Tibial nerve (tissue), 4 donors: ENCODE measurements at regions not wholly inside any gene's neighbourhood (a gene's known extent, or its start where the extent isn't known, plus 50 kb on each side); places are given as distances from the start of the nearest gene placed in this dataset.

Source experiments
- DNase-seq, 2 donors: peaks; one replicate each; pipeline ENCODE4 v3.0.0-alpha.2; 2019; ENCODE audit warnings: low spot score in 2 of 2
- H3K27ac ChIP-seq, 4 donors: fragments of 200-600 bp; sonication (generic) in 3 of 4; one replicate each; pipeline ENCODE4 v1.5.1; 2017 to 2019; ENCODE audit warnings: mild to moderate bottlenecking in 1 of 4
- H3K27me3 ChIP-seq, 2 donors: fragments of 200-600 bp; sonication (generic) in 1 of 2; one replicate each; pipeline versions ENCODE4 v1.5.1 to v1.6.0; 2017 to 2019
- H3K36me3 ChIP-seq, 3 donors: fragments of 200-600 bp; sonication (generic); one replicate each; pipeline ENCODE4 v1.5.1; 2018 to 2019
- H3K4me1 ChIP-seq, 4 donors: fragments of 200-600 bp; sonication (generic) in 3 of 4; one replicate each; pipeline ENCODE4 v1.5.1; 2017 to 2019
- H3K4me3 ChIP-seq, 4 donors: fragments of 200-600 bp; sonication (generic) in 3 of 4; one replicate each; pipeline ENCODE4 v1.5.1; 2017 to 2019; ENCODE audit warnings: mild to moderate bottlenecking in 1 of 4, moderate library complexity in 1 of 4
- H3K9me3 ChIP-seq, 4 donors: fragments of 200-600 bp; sonication (generic) in 3 of 4; one replicate each; pipeline ENCODE4 v1.5.1; 2017 to 2019
- EP300 ChIP-seq, 2 donors: sonication (generic); formaldehyde crosslinking; IDR thresholded peaks; one replicate each; pipeline ENCODE4 v1.6.1; 2017; ENCODE audit warnings: antibody characterized with exemption in 2 of 2, mild to moderate bottlenecking in 1 of 2
- POLR2A ChIP-seq, 2 donors: fragments of 450-650 bp; IDR thresholded peaks; one replicate each; pipeline ENCODE4 v1.6.1; 2017; ENCODE audit warnings: antibody characterized with exemption in 2 of 2, mild to moderate bottlenecking in 2 of 2, moderate library complexity in 2 of 2
- WGBS, 2 donors: methylation state at CpG; one replicate each; pipeline ENCODE4 v1.1.5; 2018; 5-methylcytosine and 5-hydroxymethylcytosine counted together
- TF ChIP-seq, protein P1 (sequence below), 5 experiments: fragments of 200-600 bp in 3 of 5; fragments of 450-650 bp in 2 of 5; sonication (generic) in 3 of 5; IDR thresholded peaks; one replicate each; pipeline ENCODE4 v1.5.1; 2016 to 2019; ENCODE audit warnings: antibody characterized with exemption in 5 of 5, mild to moderate bottlenecking in 3 of 5, moderate library complexity in 2 of 5

DNA sequence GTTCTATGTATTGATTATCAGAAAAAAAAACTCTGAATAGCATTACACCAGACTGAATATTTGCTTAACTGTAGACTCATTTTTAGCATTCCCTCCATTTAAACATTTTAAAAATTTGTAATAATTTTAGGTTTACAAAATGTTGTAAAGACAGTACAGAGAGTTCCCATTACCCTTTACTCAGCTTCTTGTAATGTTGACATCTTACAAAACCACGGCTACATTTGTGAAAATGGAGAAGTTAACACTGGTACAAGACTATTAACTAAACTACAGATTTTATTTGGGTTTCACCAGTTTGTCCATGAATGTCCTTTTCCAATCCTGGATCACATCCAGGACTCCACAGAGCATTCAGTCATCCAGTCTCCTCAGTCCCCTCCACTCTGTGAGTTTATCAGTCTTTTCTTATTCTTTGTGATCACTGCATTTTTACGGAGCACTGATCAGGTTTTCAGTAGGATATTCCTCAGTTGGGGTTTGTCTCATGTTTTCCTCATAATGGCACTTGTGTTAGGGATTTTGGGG is 130.0 kb upstream of the EEPD1 start:
- no peaks in the 10 kb centered on the region for H3K27me3 ChIP-seq
- no peak overlapping the region for H3K4me3 ChIP-seq
- no peaks in the 10 kb centered on the region for H3K36me3 ChIP-seq
- peaks cover 0 to 6% (median 0%) of the 10 kb centered on the region in 4 donors for H3K4me1 ChIP-seq
- H3K27ac ChIP-seq: no peak overlapping the region
- H3K9me3 ChIP-seq: no peaks in the 10 kb centered on the region
- DNase-seq: no peak
- TF ChIP-seq, protein P1, sequence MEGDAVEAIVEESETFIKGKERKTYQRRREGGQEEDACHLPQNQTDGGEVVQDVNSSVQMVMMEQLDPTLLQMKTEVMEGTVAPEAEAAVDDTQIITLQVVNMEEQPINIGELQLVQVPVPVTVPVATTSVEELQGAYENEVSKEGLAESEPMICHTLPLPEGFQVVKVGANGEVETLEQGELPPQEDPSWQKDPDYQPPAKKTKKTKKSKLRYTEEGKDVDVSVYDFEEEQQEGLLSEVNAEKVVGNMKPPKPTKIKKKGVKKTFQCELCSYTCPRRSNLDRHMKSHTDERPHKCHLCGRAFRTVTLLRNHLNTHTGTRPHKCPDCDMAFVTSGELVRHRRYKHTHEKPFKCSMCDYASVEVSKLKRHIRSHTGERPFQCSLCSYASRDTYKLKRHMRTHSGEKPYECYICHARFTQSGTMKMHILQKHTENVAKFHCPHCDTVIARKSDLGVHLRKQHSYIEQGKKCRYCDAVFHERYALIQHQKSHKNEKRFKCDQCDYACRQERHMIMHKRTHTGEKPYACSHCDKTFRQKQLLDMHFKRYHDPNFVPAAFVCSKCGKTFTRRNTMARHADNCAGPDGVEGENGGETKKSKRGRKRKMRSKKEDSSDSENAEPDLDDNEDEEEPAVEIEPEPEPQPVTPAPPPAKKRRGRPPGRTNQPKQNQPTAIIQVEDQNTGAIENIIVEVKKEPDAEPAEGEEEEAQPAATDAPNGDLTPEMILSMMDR (IDR thresholded peaks at IDR 0.05): no peak
- TF ChIP-seq POLR2A (IDR thresholded peaks at IDR 0.05) (no peak), EP300 (IDR thresholded peaks at IDR 0.05) (no peak)
- 39 to 64% methylated on average over 2 of the region's 2 CpGs for WGBS, 2 donors

DNA sequence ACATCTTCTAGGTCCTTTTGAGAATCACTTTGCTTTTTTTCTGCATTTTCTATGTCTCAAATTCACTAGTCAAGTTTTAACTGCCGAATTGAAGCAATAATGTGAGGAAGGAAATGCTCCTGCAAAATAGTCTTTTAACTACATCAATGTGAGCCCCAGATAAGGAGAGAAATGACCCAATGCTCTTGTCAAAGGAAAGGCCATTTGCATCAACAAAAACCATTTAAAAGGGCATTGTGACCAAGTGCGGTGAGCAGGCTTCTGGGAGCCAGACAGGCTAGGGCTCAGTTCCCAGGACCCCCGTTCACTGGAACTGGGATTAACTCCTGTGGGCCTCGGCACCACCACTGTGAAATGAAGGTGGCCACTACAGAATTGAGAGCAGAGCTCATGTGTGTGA is 127.9 kb upstream of the EEPD1 start:
- H3K4me3 ChIP-seq: no peak overlapping the region
- H3K27ac ChIP-seq: no peak overlapping the region
- peaks cover 0 to 11% (median 0%) of the 10 kb centered on the region in 4 donors for H3K4me1 ChIP-seq
- no peaks in the 10 kb centered on the region for H3K36me3 ChIP-seq
- H3K9me3 ChIP-seq: no peaks in the 10 kb centered on the region
- WGBS, 2 donors: 50 to 62% methylated on average over 4 of the region's 4 CpGs
- H3K27me3 ChIP-seq: no peaks in the 10 kb centered on the region
- DNase-seq: no peak
- TF ChIP-seq POLR2A (IDR thresholded peaks at IDR 0.05) (no peak), EP300 (IDR thresholded peaks at IDR 0.05) (no peak)
- TF ChIP-seq, protein P1 (IDR thresholded peaks at IDR 0.05): no peak

DNA sequence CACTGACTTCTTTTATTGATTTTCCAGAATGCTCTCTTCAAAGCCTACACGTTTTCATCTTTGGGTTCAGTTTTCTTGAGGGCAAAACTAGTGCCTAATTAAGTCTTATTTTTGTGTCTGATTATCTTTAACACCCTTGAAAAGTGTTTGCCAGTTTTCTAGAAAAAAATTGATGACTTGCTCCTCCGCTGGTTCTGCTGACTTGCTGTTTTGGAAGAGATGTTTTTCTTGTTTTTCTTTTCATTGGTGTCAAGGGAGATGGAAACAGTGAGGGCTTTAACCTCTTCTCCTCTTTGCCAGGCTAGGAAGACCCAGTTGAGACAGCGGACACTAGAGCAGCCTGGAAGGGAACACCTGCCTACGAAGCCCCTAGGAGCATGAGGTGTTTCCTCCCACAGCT is 123.7 kb upstream of the EEPD1 start:
- TF ChIP-seq, protein P1 (IDR thresholded peaks at IDR 0.05): no peak
- TF ChIP-seq EP300 (IDR thresholded peaks at IDR 0.05) (no peak), POLR2A (IDR thresholded peaks at IDR 0.05) (no peak)
- Histone ChIP-seq H3K4me3 (no peak overlapping the region), H3K9me3 (no peaks in the 10 kb centered on the region), H3K4me1 (peaks cover 0 to 10% (median 0%) of the 10 kb centered on the region in 4 donors), H3K36me3 (no peaks in the 10 kb centered on the region), H3K27ac (no peak overlapping the region), H3K27me3 (no peaks in the 10 kb centered on the region)
- DNase-seq: no peak
- 48 to 49% methylated on average over 4 of the region's 4 CpGs for WGBS, 2 donors

DNA sequence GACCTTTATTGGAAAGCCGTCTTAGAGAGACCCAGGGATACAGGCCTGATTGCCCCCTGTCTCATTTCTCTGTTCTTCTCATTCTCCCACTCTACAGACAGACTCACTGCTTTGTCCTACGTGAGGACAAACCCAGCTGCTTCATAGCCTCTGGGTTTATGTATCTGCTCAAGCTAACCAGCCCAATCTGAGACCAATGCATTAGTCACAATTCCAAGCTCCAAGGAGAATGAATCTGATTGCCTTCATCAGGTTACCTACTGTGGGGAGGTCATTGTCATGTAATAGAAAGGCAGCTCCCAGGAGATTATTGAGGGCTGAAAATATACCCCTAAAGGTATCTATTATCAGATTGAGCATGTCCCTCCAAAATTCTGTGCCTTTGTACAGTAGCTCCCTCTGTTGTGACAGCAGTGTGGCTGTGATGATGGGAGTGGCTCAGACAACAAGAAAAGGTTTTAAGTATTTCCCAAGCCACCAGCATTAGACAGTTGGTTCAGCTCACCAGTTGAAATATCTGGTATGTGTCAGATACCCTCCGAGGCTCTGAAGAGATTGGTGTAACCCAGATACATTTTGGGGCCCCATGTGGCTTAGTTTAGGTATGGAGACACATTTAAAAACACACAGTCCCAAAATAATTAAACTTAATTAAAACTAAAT is 123.1 kb upstream of the EEPD1 start:
- no peaks in the 10 kb centered on the region for H3K27me3 ChIP-seq
- H3K4me3 ChIP-seq: no peak overlapping the region
- peaks cover 0 to 10% (median 0%) of the 10 kb centered on the region in 4 donors for H3K4me1 ChIP-seq
- TF ChIP-seq POLR2A (IDR thresholded peaks at IDR 0.05) (no peak), EP300 (IDR thresholded peaks at IDR 0.05) (no peak)
- TF ChIP-seq, protein P1 (IDR thresholded peaks at IDR 0.05): no peak
- H3K9me3 ChIP-seq: no peaks in the 10 kb centered on the region
- 78 to 88% methylated on average over 3 of the region's 3 CpGs for WGBS, 2 donors
- H3K27ac ChIP-seq: no peak overlapping the region
- no peaks in the 10 kb centered on the region for H3K36me3 ChIP-seq
- DNase-seq: no peak

DNA sequence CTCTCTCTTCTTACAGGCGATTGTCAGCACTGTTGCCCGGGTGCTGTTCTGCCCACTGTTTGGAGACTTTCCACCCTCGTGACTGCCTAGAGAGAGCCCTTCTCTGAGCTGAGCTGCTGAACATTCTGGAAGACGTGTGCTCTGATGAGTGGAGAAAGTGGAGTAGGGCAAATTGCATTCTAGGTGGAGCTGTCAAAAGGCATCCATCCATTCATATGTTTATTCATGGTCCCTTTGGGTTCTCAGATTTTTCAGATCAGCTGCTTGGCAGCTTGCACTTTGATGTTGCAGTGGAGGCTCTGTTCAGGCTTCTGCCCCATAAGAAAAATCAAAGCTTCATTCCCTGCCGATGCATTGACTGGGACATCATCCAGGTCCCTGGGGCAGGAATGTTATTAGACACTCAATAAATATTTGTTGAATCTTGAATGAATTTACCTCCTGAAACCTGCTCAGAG is 120.7 kb upstream of the EEPD1 start:
- TF ChIP-seq EP300 (IDR thresholded peaks at IDR 0.05): no peak
- TF ChIP-seq POLR2A (IDR thresholded peaks at IDR 0.05): no peak
- TF ChIP-seq, protein P1 (IDR thresholded peaks at IDR 0.05): no peak
- H3K4me1 ChIP-seq: peaks cover 0 to 23% (median 8%) of the 10 kb centered on the region in 4 donors
- WGBS, 2 donors: 40 to 43% methylated on average over 5 of the region's 5 CpGs

More for the DNA sequence above, 120.7 kb upstream of the EEPD1 start:
- H3K27me3 ChIP-seq: no peaks in the 10 kb centered on the region
- H3K36me3 ChIP-seq: no peaks in the 10 kb centered on the region
- H3K9me3 ChIP-seq: no peaks in the 10 kb centered on the region
- H3K4me3 ChIP-seq: no peak overlapping the region
- H3K27ac ChIP-seq: no peak overlapping the region
- DNase-seq: no peak
